HCT116 (cell line): ENCODE measurements at regions not wholly inside any gene's neighbourhood (a gene's known extent, or its start where the extent isn't known, plus 50 kb on each side); places are given as distances from the start of the nearest gene placed in this dataset.

Experiments used
- ATAC-seq: fragments of 200-7000 bp; cut with Tn5 transposase; 2 replicates; pipeline ENCODE4 v1.9.1; 2020; ENCODE audit warnings: mild to moderate bottlenecking, moderate library complexity
- BruUV-seq: library from RNA; stranded (reverse); fragments of 400-500 nt; replicated peaks from 2 replicates; lab custom pipeline; 2021; lab: Mats Ljungman, UMichigan
- CTCF ChIA-PET: fragments of 300-600 bp; sonication (Branson Sonifier 250); formaldehyde crosslinking; loops from one replicate; lab custom pipeline; 2021; ENCODE audit warnings: antibody characterized with exemption; lab: Charles Lee
- POLR2A ChIA-PET: fragments of 300-600, 350-600 bp; sonication (Branson Sonifier 250); formaldehyde crosslinking; loops from one replicate; lab custom pipeline; 2021; ENCODE audit warnings: antibody characterized with exemption; lab: Charles Lee
- RAD21 ChIA-PET, 2 experiments: fragments of 300-600 bp; sonication (Branson Sonifier 250); formaldehyde crosslinking; loops; one replicate each; lab custom pipeline; 2023; ENCODE audit warnings: low total read pairs in 2 of 2; ENCODE audit not compliant: uncharacterized antibody in 2 of 2, unreplicated experiment in 2 of 2, low non-redundant PET in 1 of 2; lab: Charles Lee
- DNase-seq: peaks from one replicate; pipeline ENCODE4 v3.0.0-alpha.2; 2010; ENCODE audit warnings: low read depth, low spot score
- H2AFZ ChIP-seq: fragments of 200-600 bp; shearing (Covaris generic), sonication (generic); 2 replicates; pipeline ENCODE4 v1.6.1; 2017; ENCODE audit warnings: low read depth, mixed run types, mixed read lengths, antibody characterized with exemption, low read length; ENCODE audit not compliant: poor library complexity, severe bottlenecking
- H3K27ac ChIP-seq: 2 replicates; pipeline ENCODE4 v1.5.1; 2012; ENCODE audit warnings: low read depth, low read length
- H3K27me3 ChIP-seq: fragments of 200-600 bp; sonication (generic); 2 replicates; pipeline ENCODE4 v1.6.1; 2016; ENCODE audit warnings: mixed run types, low read length, mixed read lengths; ENCODE audit not compliant: insufficient read depth
- H3K36me3 ChIP-seq, 2 experiments: fragments of 200-500 bp in 1 of 2; fragments of 200-600 bp in 1 of 2; sonication (Bioruptor generic) in 1 of 2; sonication (generic) in 1 of 2; 2 replicates each; pipeline versions ENCODE4 v1.5.1 to v1.6.1; 2014 to 2016; ENCODE audit warnings: low read length in 2 of 2, inconsistent platforms in 1 of 2, mixed read lengths in 1 of 2, mixed run types in 1 of 2; ENCODE audit not compliant: insufficient read depth in 2 of 2, control insufficient read depth in 1 of 2
- H3K4me1 ChIP-seq, 2 experiments: fragments of 200-600 bp in 1 of 2; sonication (generic) in 1 of 2; 2 replicates each; pipeline versions ENCODE4 v1.5.1 to v1.6.1; 2012 to 2017; ENCODE audit warnings: low read length in 2 of 2, inconsistent platforms in 1 of 2, mild to moderate bottlenecking in 1 of 2, mixed read lengths in 1 of 2, mixed run types in 1 of 2, moderate library complexity in 1 of 2; ENCODE audit not compliant: insufficient read depth in 2 of 2, control insufficient read depth in 1 of 2
- H3K4me2 ChIP-seq: fragments of 200-600 bp; sonication (generic); 2 replicates; pipeline ENCODE4 v1.6.1; 2017; ENCODE audit warnings: mixed run types, low read length, mixed read lengths
- H3K4me3 ChIP-seq, 2 experiments: fragments of 200-600 bp in 1 of 2; sonication (generic) in 1 of 2; replicated peaks in 1 of 2; 2 replicates each; pipeline ENCODE4 v1.5.1; 2011 to 2016; ENCODE audit warnings: low read length in 2 of 2, control low read depth in 1 of 2, low read depth in 1 of 2, mild to moderate bottlenecking in 1 of 2, mixed read lengths in 1 of 2, mixed run types in 1 of 2
- H3K79me2 ChIP-seq: fragments of 200-600 bp; sonication (generic); 2 replicates; pipeline ENCODE4 v1.6.1; 2017; ENCODE audit warnings: mild to moderate bottlenecking, mixed run types, low read length, moderate library complexity, mixed read lengths; ENCODE audit not compliant: insufficient read depth
- H3K9ac ChIP-seq: fragments of 200-600 bp; sonication (generic); 2 replicates; pipeline ENCODE4 v1.6.1; 2016; ENCODE audit warnings: low read length, mixed read lengths
- H3K9me2 ChIP-seq: fragments of 200-600 bp; sonication (generic), shearing (Covaris generic); 2 replicates; pipeline ENCODE4 v1.6.1; 2017; ENCODE audit warnings: mixed run types, mild to moderate bottlenecking, moderate library complexity; ENCODE audit not compliant: insufficient read depth
- H3K9me3 ChIP-seq, 2 experiments: fragments of 200-500 bp in 1 of 2; fragments of 200-600 bp in 1 of 2; sonication (Bioruptor generic) in 1 of 2; sonication (generic) in 1 of 2; 2 replicates each; pipeline ENCODE4 v1.6.1; 2014 to 2017; ENCODE audit warnings: low read length in 2 of 2, mixed read lengths in 2 of 2, inconsistent platforms in 1 of 2, low read depth in 1 of 2, mild to moderate bottlenecking in 1 of 2, mixed run types in 1 of 2, moderate library complexity in 1 of 2; ENCODE audit not compliant: control insufficient read depth in 1 of 2, insufficient read depth in 1 of 2
- H4K20me1 ChIP-seq: fragments of 200-600 bp; sonication (generic), shearing (Covaris generic); 2 replicates; pipeline ENCODE4 v1.6.1; 2017; ENCODE audit warnings: mixed run types, mild to moderate bottlenecking, moderate library complexity; ENCODE audit not compliant: insufficient read depth
- CEBPB ChIP-seq: IDR thresholded peaks from 2 replicates; pipeline ENCODE4 v1.6.1; 2012; ENCODE audit warnings: low read depth
- EGR1 ChIP-seq: IDR thresholded peaks from 2 replicates; pipeline ENCODE4 v1.6.1; 2012; ENCODE audit warnings: low read depth
- EZH2phosphoT487 ChIP-seq: fragments of 200-600 bp; IDR thresholded peaks from 2 replicates; pipeline ENCODE4 v1.6.1; 2018; ENCODE audit warnings: antibody characterized with exemption, borderline replicate concordance
- RAD21 ChIP-seq: IDR thresholded peaks from 2 replicates; pipeline ENCODE4 v1.6.1; 2012; ENCODE audit warnings: low read depth, mild to moderate bottlenecking
- ZNF274 ChIP-seq: fragments of 200-500 bp; sonication (Bioruptor generic); IDR thresholded peaks from 2 replicates; pipeline ENCODE4 v1.6.1; 2014; ENCODE audit warnings: mild to moderate bottlenecking, low read depth, low read length, inconsistent platforms
- intact Hi-C: fragments of 100-400 bp; cut with micrococcal nuclease; formaldehyde crosslinking; loops from 2 replicates; pipeline ENCODE4 v1.10.0; 2022
- TF ChIP-seq, protein P1 (sequence below), 3 experiments: fragments of 200-600 bp in 1 of 3; sonication (generic) in 1 of 3; IDR thresholded peaks in 2 of 3; conservative IDR thresholded peaks in 1 of 3; 2 replicates each; pipeline ENCODE4 v1.5.1; 2012 to 2017; ENCODE audit warnings: low read depth in 2 of 3, low read length in 2 of 3, antibody characterized with exemption in 1 of 3, borderline replicate concordance in 1 of 3, control low read depth in 1 of 3, mild to moderate bottlenecking in 1 of 3, mixed read lengths in 1 of 3, mixed run types in 1 of 3, moderate library complexity in 1 of 3; ENCODE audit not compliant: insufficient read depth in 1 of 3

DNA sequence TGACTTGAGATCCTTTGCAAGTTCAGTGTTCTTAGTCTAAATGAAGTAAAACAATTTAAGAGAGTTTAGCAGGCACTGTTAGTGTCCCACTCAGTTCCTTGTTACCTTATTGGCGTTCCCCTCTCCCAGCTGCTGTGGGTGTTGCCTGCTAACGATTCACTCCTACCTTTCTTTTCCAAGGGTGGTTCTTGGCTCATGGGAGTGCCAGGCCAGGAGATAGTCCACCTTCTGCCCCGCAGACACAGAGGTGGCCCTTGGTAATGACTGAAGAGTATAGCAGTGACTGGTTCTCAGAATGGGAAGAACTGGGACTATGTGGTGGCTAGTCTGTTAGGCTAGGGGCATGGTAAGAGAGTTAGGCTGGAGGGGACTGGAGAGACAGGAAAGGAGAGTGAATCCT lies 240.4 kb downstream of the EDEM1 start:
- CTCF ChIA-PET = interaction anchor here (1.1 kb wide), 1 partner anchor 23 kb away, joined by 3 read pairs; no protein-coding TSS in a partner anchor
- DNase-seq (no peak), ATAC-seq (no peak)
- no peak overlapping the region for H3K27ac ChIP-seq
- no peak overlapping the region for H3K4me2 ChIP-seq
- no peak overlapping the region for H3K9ac ChIP-seq
- H3K4me3 ChIP-seq = no peak overlapping the region
- intact Hi-C loops = loop anchor here (2.0 to 10.0 kb wide), 2 partner anchors 303 to 1367 kb away; no protein-coding TSS in a partner anchor
- BruUV-seq = no TSS peak
- no peaks in the 10 kb centered on the region for H3K9me3 ChIP-seq
- no peaks in the 10 kb centered on the region for H4K20me1 ChIP-seq
- TF ChIP-seq RAD21 = no peak
- TF ChIP-seq ZNF274 = no peak
- H3K4me1 ChIP-seq = peaks cover 0 to 4% of the 10 kb centered on the region in 2 experiments; a peak in 1 of 4 replicates
- RAD21 ChIA-PET = no interaction called here
- POLR2A ChIA-PET = no interaction called here
- H3K36me3 ChIP-seq = no peaks in the 10 kb centered on the region
- no peak overlapping the region for H2AFZ ChIP-seq
- H3K79me2 ChIP-seq = no peaks in the 10 kb centered on the region
- H3K27me3 ChIP-seq = no peaks in the 10 kb centered on the region
- no peaks in the 10 kb centered on the region for H3K9me2 ChIP-seq

DNA sequence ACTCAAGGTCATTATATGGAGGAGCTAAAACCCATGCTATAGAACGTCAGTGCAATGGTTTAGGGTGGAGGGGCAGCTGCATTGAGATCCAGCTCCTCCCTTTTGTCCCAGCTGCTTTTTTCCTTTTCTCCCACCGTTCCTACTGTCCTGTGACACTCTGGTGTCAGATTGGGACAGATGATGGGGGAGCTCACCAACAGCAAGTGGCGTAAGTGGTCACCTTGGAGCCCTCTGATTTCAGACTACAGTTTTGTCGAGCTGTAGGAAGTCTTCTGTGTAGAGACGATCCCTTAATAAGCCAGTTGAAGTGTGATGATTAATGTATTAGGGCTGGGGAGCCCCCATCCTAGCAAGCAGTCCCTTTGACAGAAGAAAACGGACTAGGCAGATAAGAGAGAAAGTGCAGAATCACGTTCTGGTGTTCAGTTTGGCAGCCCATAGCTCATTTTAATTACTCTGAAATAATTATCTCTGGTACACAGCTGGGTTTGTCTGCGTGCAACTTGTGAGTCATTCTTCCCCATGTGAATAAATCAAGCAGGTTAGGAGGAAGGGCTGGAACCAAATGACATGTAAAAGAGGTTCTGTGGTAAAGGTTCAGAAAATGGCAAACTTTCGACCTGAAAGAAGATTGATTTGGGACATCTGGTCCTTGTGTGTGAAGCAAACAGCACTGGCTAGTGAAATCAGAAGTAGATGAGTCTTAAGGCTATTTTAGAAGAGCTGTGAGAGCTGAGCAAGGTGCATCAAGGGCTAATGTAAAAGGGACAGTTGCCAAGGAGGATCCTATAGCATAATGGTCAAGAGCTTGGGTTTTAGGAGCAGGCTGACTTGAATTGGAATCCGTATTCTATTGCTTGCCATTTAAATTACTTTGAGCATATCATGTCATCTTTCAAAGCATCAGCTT lies 241.4 kb downstream of the EDEM1 start:
- Histone ChIP-seq H3K27ac (no peak overlapping the region), H3K9ac (no peak overlapping the region), H3K9me3 (no peaks in the 10 kb centered on the region), H3K27me3 (no peaks in the 10 kb centered on the region)
- no peak for TF ChIP-seq CEBPB
- TF ChIP-seq, protein P1, sequence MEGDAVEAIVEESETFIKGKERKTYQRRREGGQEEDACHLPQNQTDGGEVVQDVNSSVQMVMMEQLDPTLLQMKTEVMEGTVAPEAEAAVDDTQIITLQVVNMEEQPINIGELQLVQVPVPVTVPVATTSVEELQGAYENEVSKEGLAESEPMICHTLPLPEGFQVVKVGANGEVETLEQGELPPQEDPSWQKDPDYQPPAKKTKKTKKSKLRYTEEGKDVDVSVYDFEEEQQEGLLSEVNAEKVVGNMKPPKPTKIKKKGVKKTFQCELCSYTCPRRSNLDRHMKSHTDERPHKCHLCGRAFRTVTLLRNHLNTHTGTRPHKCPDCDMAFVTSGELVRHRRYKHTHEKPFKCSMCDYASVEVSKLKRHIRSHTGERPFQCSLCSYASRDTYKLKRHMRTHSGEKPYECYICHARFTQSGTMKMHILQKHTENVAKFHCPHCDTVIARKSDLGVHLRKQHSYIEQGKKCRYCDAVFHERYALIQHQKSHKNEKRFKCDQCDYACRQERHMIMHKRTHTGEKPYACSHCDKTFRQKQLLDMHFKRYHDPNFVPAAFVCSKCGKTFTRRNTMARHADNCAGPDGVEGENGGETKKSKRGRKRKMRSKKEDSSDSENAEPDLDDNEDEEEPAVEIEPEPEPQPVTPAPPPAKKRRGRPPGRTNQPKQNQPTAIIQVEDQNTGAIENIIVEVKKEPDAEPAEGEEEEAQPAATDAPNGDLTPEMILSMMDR (IDR thresholded peaks at IDR 0.05 in 2 of 3, conservative IDR thresholded peaks at IDR 0.05 in 1 of 3; ENCODE audit: borderline replicate concordance in 1 of 3, insufficient read depth in 1 of 3, low read depth in 2 of 3, low read length in 2 of 3) = no peak
- no peak for TF ChIP-seq EGR1
- TF ChIP-seq RAD21 = no peak
- TF ChIP-seq ZNF274 = no peak
- TF ChIP-seq EZH2phosphoT487 = no peak
- TF ChIP-seq, all 23 proteins: peak for 0
- Histone ChIP-seq H3K4me3 (no peak overlapping the region), H2AFZ (no peak overlapping the region), H3K9me2 (no peaks in the 10 kb centered on the region), H3K36me3 (no peaks in the 10 kb centered on the region), H4K20me1 (no peaks in the 10 kb centered on the region), H3K4me2 (no peak overlapping the region), H3K4me1 (peaks cover 0 to 4% of the 10 kb centered on the region in 2 experiments; a peak in 1 of 4 replicates), H3K79me2 (no peaks in the 10 kb centered on the region)
- ChIA-PET POLR2A (no interaction called here), CTCF (interaction anchor here (0.6 kb wide), 1 partner anchor 40 kb away, joined by 3 read pairs; no protein-coding TSS in a partner anchor), RAD21 (no interaction called here)
- DNase-seq (no peak), ATAC-seq (no peak)
- intact Hi-C loops = loop anchor here (10.0 kb wide), 1 partner anchor 1366 kb away; no protein-coding TSS in a partner anchor
- no TSS peak for BruUV-seq
